ENCODE measurements at regions not wholly inside any gene's neighbourhood (a gene's known extent, or its start where the extent isn't known, plus 50 kb on each side); places are given as distances from the start of the nearest gene placed in this dataset.

DNA sequence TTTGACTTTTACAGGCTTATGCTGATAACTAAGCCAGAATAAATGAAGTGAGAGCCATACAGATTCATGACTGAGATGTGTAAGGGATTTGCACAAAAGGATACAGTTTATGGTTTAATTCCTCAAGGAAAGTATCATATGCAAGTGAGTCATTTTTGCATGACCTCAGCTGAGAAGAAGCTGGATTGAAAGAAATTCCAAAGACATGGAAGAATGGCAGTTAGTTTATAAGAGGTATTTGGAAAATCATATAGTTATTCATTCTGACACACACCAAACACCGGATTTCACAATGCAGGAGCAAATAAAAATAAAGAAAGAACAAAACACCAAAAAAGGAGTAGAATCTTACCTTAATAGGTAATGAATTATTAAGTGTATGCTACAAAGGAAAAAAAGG is 83.2 kb upstream of the RND3 start:
- no peak for TF ChIP-seq CTCF (IDR thresholded peaks at IDR 0.05; ENCODE audit: extremely low read depth, missing control alignments)
- DNase-seq (ENCODE audit: low spot score), result no peak

- no peak for DNase-seq (ENCODE audit: low spot score)
- TF ChIP-seq CTCF (IDR thresholded peaks at IDR 0.05; ENCODE audit: extremely low read depth, missing control alignments), result no peak
These were observed 82.3 kb upstream of the RND3 start for GRCh38 chr2:150569761-150570160.

DNA sequence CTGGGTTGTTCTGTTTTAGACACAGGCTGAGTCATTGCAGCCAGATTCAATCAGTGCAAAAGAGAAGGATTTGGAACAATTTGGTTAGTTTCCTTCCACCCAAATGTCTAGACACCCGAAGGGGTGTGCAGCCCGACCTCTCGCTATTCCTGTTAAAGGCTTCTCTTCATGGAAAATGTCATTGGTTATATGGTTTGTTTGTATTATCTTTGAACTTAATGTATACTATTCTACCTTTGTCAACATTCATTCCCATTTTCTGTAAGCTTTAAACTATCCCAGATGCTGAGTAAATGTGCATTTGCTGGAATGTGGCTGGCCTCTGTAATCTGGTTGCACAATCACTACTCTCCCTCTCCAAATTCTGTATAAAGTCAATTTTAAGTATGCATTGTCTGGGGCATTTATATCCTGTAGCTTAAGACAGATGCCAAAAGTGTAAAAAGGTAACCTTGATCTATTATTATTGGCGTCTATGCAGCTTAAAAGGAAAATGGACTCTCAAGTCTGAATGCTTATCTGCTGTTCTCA is 80.4 kb upstream of the RND3 start:
- no peak for DNase-seq (ENCODE audit: low spot score)
- TF ChIP-seq CTCF (IDR thresholded peaks at IDR 0.05; ENCODE audit: extremely low read depth, missing control alignments), result no peak

- no peak for TF ChIP-seq CTCF (IDR thresholded peaks at IDR 0.05; ENCODE audit: extremely low read depth, missing control alignments)
- DNase-seq (ENCODE audit: low spot score), result no peak
These were observed 78.8 kb upstream of the RND3 start for GRCh38 chr2:150566289-150566688.

DNA sequence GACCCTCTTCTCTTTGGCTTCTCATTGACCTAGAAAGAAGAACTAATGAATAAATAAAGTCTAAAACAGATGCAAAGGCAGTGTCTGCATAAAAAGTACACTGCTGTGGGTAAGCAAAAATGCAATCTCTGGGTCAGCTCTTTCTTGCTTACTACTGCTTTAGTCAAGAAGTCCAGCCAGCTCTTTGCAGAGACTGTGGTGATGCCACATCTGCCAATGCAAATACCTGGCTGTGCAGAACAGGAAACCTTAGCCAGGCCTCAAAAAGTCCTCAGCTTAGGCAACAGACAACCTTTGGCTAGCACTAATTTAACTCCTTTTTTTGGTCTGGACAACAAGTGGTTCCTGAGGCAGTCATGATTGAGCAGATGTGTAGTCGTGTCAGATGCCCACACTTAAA is 73.6 kb upstream of the RND3 start:
- no peak for TF ChIP-seq CTCF (IDR thresholded peaks at IDR 0.05; ENCODE audit: extremely low read depth, missing control alignments)
- DNase-seq (ENCODE audit: low spot score), result no peak

GRCh38 chr2:150557020-150557600 is 69.6 kb upstream of the RND3 start:
- DNase-seq (ENCODE audit: low spot score), result no peak
- TF ChIP-seq CTCF (IDR thresholded peaks at IDR 0.05; ENCODE audit: extremely low read depth, missing control alignments), result no peak

- no peak for TF ChIP-seq CTCF (IDR thresholded peaks at IDR 0.05; ENCODE audit: extremely low read depth, missing control alignments)
- DNase-seq (ENCODE audit: low spot score), result no peak
These were observed 68.3 kb upstream of the RND3 start for GRCh38 chr2:150555611-150556356.
